EH (cell line): ENCODE measurements at regions not wholly inside any gene's neighbourhood (a gene's known extent, or its start where the extent isn't known, plus 50 kb on each side); places are given as distances from the start of the nearest gene placed in this dataset.
"Not testable (repeated sequence)": the region's sequence is repeated elsewhere in the genome, so short reads cannot be mapped to it uniquely, and the experiment has no call there.

Experiments
- DNase-seq: peaks from one replicate; pipeline ENCODE4 v3.0.0-alpha.2; 2015; ENCODE audit warnings: low read depth

DNA sequence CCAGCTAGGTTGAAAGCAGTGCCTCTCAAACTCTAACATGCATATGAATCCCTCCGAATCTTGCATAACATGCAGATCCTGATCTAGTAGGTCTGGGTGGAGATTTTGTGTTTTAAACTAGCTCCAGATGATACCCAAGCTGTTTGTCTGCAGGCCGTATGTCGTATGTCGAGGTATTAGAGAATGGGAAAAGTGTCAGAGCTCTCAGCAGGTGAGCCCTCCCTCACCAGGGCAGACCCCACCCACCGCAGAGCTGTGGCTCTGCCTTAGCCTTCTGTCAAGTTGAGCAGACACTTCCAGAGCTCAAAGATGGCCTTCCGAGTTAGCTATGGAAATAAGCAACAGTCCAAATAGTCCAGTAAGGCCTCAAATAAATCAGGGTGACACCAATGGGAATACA lies 83.2 kb upstream of the MAP3K1 start:
- DNase-seq: no peak

DNA sequence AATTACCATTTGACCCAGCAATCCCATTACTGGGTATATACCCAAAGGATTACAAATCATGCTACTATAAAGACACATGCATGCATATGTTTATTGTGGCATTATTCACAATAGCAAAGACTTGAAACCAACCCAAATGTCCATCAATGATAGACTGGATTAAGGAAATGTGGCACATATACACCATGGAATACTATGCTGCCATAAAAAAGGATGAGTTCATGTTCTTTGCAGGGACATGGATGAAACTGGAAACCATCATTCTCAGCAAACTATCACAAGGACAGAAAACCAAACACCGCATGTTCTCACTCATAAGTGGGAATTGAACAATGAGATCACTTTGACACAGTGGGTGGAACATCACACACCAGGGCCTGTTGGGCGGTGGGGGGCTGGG lies 83.9 kb upstream of the MAP3K1 start:
- not testable (repeated sequence) for DNase-seq

DNA sequence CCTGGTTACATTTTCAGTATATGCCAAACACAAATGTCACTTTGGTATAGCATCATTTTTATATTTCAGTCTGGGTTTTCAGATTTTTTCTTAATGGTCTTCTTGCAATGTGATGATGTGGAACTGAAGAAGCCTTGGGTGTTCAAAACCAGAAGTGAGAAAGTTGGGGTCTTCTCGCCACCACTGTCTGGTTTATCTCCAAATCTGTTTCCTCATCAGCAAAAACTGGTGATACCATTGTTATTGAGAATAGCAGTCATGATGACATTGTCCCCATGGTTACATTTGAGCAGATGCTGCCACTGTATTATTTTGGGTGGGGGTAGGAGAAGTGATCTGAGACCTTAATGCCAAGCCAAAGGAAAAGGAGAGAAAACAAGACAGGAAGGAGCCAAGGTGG lies 85.9 kb upstream of the MAP3K1 start:
- no peak for DNase-seq

DNA sequence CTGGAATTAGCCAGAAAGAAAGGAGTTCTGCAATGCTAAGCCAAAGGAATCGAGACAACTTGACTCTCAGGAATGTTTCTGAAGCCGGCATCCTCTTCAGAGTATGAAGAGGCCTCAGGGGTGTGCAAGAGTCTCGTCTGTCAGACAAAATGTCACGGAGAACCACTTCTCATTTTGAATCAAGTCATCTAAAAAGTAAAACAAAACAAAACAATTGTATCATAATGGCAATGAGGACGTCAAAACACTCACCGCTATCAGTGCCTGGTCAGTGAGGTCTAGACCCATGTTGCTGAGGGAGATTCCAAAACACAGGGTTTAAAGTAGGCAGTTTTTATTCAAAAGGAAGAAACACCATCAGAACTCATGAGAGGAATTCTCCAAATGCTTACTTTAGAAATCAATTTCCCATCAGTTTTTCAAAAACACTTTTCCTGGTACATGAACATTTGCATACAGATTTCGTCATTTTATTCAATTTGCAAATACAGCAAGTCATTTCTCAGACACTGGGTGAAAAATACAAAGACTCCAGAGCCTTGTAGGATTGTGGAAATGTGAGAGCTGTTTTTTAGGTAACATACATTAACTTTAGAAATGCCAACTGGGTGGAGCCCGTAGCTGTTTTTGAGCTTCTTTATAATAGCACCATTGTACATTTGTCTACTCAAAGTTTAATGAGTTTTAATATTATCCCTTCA lies 89.5 kb upstream of the MAP3K1 start:
- DNase-seq: peak; percentile 55

DNA sequence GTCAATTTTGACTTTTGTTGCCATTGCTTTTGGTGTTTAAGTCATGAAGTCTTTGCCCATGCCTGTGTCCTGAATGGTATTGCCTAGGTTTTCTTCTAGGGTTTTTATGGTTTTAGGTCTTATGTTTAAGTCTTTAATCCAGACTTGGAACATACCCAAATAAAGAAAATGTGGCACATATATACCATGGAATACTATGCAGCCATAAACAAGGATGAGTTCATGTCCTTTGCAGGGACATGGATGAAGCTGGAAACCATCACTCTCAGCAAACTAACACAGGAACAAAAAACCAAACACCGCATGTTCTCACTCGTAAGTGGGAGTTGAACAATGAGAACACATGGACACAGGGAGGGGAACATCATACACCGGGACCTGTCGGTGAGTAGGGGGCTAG lies 90.5 kb upstream of the MAP3K1 start:
- not testable (repeated sequence) for DNase-seq

DNA sequence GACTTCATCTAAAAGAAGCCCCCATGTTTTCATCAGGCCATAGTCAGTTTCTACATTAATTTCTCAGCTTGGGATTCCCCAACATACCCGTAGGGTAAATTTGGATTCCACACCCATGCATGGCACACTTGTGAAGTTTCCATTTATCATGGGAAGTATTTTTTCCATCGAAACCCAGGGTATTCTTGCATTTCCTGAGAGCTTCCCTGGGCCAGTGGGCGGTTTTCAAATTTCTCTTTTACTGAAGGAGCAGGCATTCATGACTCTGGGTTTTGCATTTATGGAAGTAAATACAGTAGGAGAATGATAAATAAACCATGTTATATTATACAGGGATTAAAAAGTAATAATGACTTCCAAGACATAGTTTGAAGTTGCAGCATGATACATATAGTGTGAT lies 93.0 kb upstream of the MAP3K1 start:
- DNase-seq: no peak

DNA sequence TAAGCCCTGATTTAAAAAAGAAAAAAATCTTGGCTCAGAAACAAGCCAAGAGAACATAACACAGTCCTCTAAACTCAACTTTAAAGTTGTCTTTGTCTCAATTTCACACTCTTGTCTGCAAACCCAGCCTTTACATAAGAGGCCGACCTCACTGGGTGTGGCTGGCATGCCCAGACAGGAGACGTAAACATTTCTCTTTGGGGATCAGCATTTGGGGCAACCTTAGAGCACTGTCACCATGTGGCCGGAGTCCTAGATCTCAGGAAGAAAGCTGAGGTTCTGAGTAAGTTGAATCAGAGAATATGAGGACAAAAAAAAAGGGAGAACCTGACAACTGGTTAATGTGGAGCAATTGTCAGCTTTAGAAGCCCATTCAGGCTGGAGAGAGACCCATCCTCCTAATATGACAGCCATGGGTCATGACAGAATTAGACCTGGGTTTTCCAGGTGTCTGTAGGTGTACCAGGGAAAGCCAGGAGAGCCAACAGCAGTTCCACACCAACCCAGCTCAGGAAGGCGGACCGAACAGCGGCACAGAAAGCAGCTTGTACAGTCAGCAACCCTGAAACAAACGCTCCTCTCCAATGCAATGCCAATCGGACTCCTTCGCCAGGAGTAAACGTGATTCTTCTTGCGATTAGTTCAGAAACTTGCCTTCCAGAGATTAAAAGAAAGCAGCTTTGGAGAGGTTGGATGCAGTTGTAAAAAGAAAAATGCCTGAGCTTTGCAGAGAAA lies 97.9 kb upstream of the MAP3K1 start:
- DNase-seq: peak; percentile 10

DNA sequence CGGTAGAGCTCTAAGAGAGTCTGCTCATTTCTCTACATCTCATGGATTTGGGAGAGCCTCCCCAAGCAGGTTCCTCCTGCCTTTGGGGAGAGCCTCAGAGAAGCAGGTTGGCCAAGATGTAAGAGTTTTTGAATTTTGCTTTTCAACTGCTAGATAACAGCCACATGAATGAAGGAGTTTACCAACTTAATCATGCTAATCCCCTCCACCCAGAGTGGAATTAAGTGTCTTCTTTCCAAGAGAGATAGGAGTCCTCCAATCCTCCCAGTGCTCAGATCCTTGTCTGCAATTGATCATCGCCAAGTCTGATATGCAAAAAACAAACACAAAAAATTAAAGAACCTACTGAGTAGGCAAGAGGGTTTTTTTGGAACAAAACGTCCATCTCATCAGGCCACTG lies 99.4 kb upstream of the MAP3K1 start:
- no peak for DNase-seq

DNA sequence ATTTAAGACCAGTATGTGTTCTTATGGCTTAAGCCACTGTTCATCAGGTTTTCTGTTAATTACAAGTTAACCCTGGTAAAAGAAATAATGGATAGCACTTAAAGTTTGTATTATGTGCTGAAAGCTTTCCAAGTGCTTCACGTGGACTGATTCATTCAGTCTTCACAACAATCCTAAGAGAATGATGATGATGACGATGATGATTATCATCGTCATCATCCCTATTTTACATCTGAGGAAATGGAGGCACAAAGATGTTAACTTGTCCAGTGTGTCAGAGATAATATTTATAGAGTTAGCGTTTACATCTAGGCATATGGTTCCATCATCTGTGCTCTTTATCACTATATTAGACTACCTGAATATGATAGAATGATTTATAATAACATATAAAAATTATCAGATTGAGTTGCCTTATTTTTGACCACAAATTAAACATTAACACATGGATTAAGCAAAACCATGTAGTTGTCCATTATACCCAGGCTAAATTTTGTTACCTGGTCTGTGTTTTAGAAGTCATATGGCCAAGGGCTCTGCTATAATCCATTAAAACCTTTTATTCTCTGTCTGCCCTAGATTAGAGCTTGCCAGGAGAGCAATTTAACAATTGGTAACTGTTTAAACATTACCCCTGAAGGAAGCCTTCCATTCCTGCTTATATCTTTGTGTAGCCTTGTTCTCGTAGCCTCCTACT lies 102.3 kb upstream of the MAP3K1 start:
- DNase-seq: no peak

DNA sequence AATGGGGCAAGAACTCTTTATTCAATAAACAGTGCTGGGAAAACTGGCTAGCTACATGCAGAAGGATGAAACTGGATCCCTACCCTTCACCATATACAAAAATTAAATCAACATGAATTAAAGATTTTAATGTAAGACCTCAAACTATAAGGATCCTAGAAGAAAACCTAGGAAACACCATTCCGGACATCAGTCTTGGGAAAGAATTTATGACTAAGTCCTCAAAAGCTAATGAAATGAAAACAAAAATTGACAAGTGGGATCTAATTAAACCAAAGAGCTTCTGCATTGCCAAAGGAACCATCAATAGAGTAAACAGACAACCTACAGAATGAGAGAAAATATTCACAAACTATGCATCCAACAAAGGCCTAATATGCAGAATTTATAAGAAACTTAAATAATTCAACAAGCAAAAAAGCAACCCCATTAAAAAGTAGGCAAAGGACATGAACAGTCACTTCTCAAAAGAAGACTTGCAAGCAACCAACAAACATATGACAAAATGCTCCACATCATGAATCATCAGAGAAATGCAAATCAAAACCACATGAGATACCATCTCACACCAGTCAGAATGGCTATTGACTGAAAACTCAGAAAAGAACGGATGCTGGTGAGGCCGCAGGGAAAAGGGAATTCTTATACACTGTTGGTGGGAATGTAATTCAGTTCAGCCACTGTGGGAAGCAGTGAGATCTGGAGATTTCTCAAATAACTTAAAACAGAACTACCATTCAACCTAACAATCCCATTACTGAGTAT lies 104.3 kb upstream of the MAP3K1 start:
- DNase-seq: peak; percentile 98

DNA sequence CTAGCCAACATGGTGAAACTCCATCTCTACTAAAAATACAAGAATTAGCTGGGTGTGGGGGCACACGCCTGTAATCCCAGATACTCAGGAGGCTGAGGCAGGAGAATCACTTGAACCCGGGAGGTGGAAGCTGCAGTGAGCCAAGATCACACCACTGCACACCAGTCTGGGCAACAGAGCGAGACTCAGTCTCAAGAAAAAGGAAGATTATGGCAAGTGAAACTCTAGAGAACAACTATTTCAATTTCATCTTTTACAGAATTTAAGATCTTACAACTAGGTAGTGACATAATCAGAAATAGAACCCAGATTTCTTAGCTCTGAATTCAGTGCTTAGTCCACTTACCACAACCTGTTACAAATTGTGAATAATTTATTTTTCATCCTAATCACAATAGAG lies 108.8 kb upstream of the MAP3K1 start:
- DNase-seq: no peak

DNA sequence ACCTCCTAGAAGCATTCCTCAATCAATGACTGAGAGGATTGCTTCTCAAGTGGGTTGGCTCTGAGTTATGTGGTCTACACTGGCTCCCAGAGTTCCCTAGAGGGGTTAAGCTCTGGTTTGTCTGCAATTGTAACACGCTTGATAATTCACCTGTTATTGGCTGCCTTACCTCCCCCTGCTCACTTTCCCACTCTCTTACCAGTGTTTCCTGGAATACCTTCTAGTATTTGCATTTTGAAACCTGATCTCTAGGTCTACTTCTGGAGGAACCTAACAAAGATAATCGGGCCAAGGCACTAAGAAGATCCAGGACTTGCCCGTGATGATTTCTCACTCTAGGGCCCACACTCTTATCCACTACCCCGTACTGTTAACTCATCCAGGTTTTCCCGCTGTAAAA lies 110.1 kb upstream of the MAP3K1 start:
- DNase-seq: no peak

DNA sequence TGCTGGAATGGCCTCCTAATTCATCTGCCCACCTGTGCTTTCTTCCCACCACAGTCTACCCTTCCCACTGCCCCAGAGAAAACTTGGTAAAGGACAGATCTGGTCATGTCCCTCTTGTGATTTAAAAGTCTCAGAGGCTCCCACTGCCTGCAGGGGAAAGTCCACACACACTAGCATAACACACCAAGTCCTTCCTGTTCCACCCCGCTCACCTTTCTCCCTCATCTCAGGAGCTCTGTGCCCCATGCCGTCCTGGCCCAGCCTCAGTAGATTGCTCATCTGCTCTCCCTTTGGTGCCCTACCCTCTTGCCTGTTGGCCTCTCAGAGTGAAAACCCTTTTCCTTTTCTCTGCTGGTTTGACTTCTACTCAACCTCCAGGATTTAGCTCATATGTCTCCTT lies 111.4 kb upstream of the MAP3K1 start:
- DNase-seq: no peak

DNA sequence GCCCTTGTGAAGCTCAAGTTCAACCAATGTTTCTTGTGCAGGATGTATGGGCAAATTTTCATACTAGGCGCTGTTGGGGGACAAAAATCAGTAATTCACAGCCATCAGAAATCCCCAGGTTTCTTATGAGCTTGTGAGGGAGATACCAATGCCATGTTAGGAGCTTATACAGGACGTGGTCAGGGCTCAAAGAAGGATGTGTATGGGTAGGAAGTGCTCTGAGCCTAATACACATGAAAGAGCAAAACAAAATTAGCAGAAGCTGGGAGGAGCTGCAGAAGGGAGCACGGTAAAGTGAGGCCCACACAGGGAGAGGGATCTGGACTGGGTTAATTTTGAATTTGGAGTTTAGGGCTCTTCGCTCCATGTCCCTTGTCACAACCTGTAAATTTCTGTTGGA lies 114.6 kb upstream of the MAP3K1 start:
- no peak for DNase-seq

DNA sequence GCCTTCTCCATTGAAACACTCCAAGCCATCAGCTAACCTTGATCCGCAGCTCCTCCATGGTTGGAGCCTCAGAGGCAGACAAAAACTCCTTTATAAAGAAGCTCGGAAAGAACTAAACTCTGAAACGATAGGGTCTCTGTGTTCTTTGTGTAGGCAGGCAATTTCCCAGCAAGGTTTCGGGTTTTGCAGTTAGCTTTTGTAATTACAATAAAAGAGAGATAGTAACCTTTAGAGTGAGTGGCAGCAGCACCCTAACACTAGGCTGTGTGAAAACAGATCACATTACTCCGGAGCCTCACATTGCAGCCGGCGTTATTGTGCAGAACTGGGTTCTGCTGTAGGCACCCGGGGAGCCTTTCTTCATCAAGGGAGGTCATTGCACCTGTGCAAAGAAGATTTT lies 115.8 kb upstream of the MAP3K1 start:
- no peak for DNase-seq

DNA sequence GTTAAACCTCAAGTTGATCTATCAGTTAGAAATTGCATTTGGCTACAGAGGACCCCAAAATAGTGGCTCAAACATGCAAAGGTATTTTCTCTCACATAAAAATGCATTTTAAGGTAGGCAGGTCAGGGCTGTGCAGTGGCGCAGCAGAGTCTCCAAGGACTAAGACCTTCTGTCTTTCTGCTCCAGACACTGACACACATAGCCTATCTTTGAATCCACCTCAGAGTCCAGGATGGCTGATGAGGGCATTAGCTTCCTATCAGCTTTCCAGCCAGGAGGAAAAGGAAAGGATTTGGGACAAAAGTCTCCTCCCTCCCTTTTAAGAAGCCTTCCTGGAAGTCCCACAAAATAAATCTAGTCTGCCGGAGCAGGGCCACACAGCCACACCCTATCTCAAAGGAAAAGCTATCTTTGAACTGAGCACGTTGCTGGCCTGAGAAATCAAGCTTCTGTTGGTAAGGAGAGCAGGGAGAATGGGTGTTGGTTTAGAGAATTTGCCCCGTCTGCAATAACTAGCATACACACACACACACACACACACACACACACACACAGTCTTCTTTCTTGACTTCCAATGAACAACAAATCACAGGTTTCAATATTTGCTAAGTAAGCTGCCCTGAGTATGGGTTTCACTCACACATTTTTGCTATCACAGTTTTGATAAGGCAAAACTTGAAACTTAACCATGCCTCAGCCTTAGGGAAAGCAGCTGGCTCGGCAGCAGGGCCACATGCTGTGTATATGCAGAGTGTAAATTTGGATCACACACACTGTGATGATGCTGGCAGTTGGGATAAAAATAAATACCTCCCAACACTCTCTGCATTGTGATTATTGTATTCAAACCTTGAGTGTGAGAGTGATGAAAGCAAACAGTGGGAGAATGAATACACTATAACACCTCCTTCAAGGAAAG lies 116.6 kb upstream of the MAP3K1 start:
- no peak for DNase-seq

DNA sequence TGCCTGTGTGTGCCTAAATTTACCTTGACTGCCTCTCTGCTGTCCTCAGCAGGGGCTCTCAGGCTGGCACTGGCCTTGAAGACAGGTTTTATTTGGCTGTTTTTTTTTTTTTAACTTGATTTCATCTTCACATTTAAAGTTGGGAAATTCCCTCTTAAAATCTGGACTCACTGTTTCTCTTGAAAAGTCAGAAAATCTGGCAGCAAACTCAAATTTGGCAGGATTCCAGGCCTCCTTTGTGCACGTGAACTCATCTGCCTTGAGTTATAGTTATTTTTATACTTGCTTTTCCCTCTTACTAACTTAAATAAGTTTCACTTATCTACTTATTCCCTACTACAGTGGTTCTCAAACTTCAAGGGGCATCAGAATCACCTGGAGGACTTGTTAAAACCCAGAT lies 118.4 kb upstream of the MAP3K1 start:
- peak; percentile 71 for DNase-seq

DNA sequence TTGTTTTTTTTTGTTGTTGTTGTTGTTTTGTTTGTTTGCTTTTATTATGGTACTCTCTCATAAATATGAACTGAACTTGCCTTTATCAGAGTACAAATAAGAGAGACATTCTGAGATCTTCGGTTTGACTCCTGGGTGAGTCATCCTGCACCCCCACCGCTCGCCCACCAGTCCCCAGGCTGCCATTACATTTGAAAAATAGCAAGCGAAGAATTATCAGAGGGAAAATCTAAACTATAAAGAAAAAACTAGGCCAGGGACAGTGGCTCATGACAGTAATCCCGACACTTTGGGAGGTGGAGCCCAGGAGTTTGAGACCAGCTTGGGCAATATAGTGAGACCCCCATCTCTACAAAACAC lies 122.1 kb upstream of the MAP3K1 start:
- no peak for DNase-seq

DNA sequence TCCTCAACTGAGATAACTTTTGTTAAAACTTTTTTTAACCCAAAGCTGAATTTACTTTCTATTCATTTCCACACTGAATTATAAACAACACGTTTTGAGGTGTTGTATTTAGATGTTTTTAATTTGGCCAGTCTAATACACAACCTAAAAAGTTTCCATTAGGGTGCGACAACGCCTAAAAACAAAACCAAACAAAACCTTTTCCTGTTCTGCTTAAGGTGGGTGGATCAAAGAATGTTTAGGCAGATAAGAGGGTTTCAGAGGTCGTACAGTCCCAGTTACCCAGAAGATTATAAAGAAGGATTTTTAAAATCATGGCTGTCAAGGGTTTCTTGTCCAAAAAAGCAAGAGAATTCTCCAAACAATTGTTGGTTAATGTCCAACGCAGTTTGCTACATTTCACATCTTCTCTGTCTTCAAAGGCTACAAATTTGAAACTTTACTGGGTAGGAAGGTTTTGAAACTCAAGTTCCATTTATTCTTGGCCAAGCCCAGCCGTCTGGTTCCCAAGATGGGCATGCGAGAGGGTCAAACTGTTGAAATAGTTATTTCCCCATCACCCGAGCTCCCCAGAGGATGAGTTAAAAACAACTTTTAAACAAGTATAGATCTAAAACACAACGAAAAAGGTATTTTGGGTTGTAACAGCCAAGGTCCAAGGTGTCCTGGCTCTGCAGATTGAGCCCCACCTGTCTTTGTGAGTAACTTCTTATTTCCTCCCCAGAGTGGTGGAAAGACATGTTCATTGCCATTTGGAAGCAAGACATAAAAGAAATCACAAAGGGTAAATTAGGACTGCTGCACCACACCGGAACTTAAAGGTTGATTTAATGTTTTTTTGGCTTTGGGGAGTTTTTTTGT lies 122.8 kb upstream of the MAP3K1 start:
- DNase-seq: no peak

DNA sequence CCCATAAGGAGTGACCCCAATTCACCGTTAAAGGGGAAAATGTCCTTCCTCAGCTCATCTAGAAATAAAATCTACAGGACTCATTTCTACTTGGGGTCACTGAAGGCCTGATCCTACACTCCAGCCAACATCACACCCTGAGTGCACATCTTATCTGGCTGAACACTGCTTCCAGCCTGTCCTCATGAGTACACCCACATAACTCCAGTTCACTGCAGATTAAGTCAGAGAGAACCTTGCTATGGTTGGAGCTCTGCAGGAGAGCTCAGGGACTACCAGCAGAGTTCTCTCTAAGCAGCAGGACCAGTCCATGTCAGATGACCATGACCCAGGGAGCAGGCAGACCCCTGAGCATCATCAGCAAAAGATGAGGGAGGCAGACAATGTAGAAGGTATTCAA lies 126.9 kb upstream of the MAP3K1 start:
- no peak for DNase-seq
